SIG-M5 treated with dmso at 0.1 percent for 504 hours (cell line): ENCODE measurements at regions not wholly inside any gene's neighbourhood (a gene's known extent, or its start where the extent isn't known, plus 50 kb on each side); places are given as distances from the start of the nearest gene placed in this dataset.

ENCODE experiments used
- DNase-seq: peaks from one replicate; lab custom pipeline; 2025; ENCODE audit not compliant: unreplicated experiment; lab: John Stamatoyannopoulos, UW

DNA sequence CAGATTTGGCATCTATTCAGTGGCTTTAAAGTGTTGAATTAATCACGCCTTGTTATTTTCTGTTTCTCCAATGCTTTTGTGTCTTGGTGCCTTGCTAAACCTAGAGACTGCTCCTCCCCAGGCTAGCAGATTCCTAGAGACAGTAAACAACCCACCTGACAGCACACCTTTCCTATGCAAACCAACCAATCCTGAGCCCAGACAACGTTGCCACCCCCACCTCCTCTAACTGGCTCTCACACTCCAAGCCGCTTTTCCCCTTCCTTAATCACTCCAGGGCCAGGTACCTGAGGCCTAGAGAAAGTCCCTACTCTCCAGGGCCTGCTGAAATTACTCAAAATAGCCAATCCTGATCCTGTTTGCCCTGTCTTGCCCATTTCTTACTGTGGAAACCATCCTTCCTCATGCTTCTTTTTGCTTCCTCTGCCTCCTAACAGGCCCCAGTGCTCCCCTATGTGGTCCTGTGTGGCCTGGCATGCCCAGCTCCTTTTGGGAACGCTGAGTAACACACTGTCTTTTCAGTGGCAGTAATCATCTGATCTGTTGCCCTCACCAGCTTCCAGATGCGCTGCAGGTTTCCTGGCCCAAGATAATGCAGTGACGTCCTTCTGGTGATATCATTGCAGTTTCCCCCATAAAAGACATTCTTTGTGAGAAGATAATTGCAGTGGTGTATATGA lies 53.4 kb downstream of the GAS1 start:
- no peak for DNase-seq

DNA sequence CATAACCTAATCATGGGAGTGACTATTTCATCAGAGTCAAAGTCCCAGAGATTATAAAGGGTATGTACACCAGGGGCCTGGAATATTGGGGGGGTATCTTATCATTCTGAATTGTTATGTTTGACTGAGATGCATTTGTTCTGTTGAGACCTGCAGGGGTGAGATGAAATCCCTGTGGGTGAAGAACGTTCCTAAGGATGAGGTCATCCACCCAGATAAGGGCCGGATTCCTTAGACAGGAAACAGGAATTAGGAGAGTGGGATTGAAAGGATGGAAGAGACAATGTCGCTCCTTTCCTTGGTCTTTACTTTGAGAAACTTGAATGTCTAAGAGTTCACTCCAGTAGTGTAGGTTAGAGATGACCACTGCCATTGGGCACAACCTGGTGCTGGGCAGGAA lies 54.7 kb downstream of the GAS1 start:
- no peak for DNase-seq

DNA sequence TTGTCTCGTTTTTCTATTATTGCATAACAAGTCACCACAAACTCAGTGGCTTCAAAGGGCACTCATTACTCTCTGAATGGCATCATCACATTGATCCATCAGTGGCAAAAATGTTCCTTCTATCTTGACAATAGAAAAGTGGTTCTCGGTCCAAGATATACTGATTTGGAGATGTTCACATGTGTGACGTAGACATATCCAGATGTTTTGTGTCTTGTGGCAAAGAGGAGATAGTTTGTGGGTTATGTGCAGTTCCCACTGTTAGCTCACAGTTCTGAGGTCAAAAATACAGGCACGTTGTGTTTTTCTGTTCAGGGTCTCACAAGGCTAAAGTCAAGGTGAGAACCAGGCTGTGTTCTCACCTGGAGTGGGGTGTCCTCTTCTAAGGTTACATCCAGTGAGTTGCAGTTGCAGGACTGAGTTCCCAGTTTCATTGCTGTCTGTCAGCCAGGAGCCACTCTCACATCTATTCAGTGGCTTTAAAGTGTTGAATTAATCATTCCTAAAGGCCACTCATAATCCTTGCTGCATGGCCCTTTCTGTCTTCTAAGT lies 55.3 kb downstream of the GAS1 start:
- no peak for DNase-seq

DNA sequence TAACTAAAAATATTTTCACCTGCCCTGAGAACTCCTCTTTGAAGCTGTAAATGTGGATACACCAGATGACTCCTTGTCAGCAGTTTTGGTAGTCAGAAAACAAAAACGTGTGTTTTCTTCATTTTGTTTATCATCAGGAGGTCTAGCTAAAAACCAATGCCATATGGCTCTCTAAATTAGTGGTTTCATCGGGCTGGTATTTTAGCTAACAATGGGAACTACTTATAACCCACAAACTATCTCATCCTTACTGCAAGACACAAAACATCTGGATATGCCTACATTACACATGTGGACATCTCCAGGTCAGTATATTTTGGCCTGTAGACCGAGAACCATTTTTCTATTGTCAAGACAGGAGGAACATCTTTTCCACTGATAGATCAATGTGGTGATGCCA lies 56.2 kb downstream of the GAS1 start:
- no peak for DNase-seq

DNA sequence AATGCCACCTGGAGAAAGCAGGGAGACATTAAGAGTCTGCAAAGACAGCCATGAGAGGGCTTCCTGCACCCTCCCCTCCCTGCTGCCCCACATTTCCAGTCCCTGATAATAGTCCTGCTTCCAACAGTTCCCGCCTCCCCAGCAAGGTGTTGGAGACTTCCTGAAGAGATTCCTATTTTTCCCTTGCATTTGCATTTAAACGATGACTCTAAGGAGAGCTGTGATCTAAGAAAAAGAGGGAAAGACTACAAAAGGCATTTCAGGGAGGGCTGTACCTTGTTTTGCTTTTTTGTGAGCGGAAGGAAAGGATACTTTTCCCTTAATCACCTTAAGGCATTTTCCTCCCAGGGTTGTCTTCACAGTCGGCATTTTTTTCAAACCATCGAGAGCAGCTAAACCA lies 62.1 kb downstream of the GAS1 start:
- no peak for DNase-seq

DNA sequence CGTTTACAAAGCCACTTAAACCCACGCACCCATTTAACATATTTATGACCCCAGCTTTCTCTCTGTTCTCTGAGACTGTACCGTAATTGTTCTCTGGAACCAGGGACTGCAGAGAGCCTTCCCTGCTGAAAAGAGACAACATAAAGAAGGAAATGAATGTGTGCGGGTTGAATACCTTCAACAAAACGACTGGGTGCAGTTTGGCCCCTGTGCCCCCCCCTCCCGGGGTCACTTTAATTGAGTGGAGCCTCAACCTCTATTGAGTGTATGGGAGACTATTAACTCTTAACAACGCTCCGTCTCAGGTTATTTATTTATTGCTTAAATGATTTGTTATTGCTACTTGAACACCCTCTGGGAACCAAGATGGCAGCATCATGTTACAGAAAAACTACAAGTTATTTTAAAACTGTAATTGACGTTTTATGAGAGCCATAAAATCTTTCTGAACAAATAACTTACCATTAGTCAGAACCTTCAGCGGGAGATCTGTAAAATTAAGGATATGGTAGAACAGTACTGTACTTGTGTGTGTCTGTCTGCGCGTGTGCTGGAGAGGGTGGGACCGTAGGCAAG lies 70.6 kb downstream of the GAS1 start:
- no peak for DNase-seq

DNA sequence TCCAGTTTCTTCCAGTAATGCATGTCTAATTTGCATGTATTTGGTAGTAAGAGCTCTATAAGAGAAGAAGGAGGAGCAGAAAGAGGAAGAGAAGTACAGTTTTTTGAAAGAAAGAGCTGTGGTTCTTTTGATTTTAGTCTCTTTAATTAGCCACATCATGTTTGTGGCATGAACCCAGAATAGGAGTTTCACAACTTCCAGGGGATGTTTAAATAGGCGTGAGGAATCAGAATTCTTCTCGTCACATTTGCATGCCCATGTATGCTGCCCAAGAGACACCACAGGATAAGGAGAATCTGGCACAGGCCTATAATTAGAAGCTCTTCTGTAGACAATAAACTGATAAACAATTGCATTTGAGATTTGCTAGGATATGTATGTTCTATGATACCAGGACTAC lies 78.7 kb downstream of the GAS1 start:
- no peak for DNase-seq

DNA sequence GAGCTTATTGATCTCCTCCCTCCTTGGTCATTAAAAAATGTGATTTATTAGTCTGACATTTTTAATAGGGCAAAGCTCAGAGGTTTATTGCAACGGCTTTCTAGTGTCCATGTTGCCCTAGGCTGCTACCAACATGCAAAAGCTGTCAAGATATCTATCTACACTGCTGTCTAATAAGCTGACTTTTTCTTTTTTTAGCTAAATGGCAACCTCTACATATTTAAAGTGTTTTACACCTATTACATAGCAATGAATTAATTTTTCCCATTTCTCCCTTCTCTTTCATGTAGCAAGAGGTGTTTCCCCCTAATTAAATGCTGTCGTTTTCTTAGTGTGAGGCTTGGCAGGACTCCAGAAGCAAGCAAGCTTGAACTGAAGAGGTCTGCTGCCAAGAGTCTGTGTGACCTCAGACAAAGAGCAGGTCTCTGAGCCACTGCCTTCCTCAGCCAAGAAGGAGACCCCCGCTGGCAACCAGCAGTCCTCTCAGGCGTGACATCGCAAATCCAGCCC lies 79.4 kb downstream of the GAS1 start:
- DNase-seq: no peak

DNA sequence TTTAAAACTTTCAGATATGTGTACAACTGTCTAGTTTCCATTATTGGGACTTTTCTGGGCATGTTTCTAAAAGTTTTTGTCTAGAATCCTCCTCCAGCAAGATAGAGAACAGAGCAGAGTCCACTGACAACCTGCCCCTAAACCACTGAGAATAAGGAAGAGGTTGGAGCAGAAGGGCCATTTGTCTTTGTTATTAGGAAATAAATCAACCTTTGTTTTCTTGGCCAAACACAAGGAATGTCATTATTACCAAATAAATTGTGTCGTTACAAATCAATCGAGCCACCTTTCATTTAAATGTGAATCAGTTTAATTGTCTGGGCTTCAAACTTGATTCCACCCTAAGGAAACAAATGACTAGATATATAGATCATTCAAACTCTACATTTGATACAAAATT lies 81.4 kb downstream of the GAS1 start:
- DNase-seq: no peak

DNA sequence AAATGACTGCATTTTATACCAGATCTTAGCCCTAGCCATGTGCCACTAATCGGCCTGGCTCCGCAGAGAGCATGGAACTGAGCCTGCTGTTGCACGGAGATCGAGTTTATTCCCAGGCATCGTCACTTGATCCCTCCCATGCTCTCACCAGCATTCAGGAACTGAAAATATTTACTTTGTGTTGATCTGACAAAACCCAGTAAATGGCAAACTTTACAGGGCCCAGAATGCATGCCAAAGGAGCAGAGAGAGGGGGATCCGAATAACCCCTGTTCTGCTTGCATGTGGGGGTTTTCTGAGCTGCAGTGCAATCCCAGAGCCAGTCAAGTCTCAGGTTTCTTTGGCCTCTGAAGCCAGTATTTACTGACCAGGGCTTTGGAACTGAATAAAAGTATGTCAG lies 87.3 kb downstream of the GAS1 start:
- no peak for DNase-seq

DNA sequence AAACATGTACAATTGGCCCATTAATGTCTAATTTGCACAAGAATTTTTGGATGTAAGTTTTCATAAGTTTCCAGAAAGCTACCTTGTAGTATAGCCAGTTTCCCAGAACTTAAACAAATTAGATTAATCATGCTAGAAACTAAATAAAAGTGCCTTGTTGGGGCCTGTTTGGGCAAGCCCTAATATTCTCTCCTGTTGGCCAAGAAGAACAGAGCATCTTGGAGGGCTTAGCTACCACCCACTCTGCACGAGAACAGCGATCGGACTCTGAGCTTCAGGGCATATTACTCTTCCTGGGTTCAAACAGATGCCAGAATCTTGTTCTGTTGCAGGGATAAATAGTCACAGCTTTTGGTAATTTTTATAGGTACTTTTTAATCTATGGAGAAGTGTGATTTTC lies 88.2 kb downstream of the GAS1 start:
- no peak for DNase-seq

DNA sequence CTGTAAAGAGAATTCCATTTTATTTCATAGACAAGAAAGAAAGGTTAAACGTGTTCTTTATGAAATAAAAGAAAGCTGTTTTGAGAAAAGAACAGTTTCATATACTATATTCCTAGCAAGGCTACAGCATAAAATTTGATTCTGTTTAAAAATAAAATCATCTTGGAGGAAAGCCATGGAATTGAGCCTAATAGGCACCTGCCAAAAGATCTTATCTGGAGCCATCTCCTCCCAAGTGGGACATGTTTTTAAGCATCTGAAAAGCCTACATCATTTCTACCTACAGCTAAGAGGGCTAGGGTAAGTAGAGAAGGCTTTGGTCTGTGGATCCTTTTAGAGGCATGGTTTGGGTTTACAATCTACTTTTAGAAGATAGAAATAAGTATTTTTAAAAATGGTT lies 89.3 kb downstream of the GAS1 start:
- no peak for DNase-seq

DNA sequence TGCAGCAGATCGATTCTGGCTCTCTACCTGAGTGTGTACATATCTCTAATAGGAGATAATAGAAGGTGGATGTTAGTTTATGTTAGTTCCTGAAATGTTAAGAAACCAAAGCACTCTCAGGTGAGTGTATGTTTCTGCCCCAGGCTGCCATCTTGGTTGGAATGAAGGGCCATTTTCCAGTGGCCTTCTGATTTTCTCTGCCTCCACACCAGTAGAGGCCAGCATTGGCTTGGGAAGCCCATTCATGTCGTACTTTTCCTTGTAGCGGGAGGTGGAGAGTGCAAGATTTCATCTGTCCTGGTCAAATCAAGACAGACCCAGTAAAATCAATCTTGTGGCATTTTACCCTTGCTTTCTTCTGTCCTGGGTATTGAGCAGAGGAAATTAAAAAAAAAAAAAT lies 91.0 kb downstream of the GAS1 start:
- DNase-seq: no peak

DNA sequence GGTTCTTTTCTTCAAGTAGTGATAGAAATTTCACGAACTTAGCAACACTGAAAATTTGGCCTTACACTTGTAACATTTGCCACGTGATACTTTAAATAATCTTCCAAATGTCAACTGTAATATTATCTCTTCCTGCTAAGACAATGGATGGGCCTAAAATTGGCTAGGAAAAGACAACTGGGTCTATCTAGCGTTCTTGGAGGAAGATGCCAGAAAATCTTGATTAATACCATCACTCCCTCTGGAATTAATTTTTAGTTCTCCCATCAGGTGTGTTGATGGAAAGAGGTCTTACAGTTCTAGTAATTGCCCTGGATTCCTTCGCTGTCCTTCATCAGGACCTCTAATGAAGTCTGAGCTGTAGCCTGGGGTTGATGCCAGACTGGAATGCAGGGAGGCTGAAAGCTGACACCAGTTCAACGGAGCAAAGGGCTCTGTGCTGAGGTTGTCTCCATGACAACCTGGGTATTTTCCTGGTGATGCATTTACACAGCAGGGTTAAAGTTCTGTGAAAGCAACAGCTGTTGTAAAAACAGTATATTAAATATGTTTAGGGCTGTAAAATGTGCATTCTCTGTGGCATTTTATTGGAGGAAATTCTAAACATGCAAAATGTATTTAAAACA lies 92.3 kb downstream of the GAS1 start:
- DNase-seq: peak; percentile 16

DNA sequence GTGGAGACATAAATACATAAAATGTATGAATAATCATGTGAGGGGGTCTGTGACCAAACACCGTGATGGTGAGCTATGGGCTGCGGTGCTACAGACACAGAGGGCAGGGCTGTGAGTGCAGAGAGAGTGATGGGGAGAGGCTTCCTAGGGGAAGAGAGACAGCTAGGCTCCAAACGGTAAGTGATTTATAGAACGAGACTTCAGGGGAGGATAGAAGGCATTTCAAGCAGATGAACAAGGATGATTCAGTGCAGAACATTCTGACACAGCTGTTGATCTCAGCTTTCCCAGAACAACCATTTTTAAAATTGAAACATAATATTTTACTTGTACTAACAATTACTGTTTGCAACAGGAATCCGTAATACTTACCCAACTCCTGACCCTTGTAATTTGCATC lies 100.7 kb downstream of the GAS1 start:
- no peak for DNase-seq

DNA sequence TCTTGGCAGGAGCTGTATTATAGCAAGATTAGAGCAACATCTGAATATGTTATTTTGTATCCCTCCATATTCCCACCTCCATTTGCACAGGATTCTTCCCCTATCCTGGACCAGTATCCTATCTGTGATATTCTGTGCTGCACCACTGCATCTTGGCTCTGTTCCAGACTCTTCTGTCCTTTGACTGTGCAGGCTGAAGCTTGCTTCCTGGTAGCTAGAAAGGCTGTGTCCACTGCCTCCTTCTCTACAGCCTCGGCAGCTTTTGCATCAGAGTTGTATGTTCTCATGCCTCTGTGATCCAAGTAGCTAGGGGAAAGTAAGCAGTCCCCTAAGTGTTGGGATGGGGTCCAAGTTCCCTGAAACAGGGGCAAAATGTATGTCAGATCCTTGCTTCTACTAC lies 104.1 kb downstream of the GAS1 start:
- DNase-seq: no peak

DNA sequence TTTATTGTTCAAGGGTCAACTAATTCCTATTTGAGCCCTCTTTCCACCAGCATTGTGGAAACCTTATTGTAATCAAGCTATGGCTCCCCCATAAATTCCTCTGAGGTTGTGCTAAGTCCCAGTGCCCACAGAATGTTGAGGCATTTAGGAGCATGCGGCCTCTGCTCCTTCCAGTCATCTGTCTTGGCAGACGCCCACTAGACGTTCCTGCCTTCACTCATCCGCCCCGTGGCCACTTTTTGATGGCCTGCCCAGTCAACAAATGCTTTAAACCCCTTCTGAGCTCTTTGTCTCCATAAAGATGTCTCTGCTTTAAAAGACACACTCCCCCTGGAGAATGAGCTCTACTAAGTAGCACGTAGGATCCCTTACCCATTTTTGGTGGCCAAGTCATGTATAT lies 104.7 kb downstream of the GAS1 start:
- DNase-seq: no peak

DNA sequence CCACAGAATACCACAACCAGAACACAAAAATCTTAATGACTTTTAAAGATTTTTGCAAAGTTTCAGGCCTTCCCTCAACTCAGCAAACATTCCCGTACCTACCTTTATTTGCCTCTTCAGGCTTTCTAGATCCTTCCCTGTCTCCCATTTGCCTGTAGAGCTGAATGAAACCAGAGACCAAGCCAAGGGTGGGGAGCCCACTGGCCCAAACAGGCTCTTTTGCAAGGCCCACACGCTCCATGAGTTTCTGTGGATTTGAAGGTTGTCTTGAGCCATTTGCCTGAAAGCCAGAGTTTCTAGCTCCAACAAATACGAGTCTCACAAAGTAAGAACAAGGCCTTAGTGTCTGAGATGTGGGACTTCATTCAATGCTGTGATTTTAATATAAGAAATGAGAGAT lies 107.8 kb downstream of the GAS1 start:
- DNase-seq: no peak

DNA sequence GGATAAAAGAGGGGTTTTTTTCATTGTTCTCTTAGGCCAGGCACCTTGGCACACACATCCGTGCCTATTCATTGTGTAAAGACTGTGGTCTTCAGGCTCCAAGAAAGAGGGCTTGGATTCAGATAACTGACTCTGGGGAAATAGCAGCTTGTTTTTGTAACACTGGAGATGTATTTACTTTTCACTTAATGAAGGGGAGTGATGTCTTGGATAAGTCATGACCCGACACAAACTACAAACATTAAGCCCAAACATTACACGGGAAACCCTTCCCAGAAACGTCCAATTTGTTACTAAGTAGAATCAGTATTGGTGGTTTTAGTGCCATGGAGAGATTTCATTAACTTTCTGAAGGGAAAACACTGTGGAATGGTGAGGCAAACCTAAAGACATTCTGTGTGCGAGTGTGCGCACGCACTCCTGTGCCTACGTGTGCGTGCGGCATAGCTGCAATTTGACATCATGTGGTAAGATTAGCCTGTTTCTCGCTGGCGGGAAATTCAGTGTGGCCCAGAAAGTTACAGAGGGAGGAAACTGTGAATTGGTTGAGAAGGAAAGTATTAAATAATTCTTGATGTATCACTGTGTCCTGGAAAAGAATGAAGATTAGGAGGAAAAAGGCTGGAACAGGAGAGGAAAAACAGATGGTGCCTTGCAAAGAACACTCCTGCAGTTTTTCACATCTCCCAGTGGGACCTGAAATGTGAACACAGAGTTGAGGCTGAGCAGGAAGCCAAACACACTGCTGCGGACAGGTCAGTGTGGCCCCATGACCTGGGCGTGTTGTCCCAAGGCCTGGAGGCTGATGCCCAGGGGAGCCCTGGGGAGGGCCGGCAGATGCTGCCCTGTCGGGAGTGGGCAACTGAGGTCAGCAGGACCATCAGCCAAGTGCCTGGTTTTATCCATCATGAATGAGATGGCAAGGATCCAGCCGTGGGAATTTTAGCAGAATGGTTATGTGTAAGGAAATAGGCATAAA lies 108.5 kb downstream of the GAS1 start:
- no peak for DNase-seq

DNA sequence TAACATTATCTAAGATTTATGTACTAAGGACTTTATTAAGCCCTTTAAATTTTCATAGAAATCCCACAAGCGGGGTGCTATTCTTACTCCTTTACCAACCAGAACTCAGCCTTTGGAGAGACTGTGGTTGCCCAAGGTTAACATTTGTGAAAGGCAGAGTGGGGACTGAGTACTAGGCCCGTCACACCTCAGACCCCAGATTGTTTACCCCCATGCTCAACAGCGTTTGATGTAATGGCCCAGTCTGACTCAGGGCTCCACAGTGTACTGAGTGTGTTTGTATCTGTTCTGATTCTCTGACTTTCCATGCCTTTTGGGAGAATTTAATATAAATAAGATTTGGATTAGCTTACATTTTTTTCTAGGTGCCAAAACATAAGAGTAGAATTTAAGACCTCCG lies 110.0 kb downstream of the GAS1 start:
- DNase-seq: no peak

DNA sequence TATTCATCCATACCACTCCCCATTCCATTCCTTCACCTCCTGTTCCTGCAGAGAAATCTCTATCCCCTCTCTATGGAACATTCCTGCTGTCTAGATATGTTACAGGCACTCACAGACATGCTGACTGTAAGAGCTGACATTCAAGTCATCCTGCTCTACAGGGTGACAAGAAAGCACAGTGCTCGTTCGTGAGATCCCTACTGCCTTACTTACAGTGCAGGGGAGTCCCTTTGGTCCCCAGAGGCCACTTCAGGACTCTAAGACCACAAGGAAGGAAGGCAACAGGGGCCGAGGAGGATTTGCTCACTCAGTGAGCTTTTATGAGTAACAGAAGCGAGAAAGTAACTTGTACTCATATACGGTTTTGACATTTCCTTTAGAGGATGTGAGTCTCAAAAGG lies 110.5 kb downstream of the GAS1 start:
- no peak for DNase-seq
